ENCODE measurements at regions not wholly inside any gene's neighbourhood (a gene's known extent, or its start where the extent isn't known, plus 50 kb on each side); places are given as distances from the start of the nearest gene placed in this dataset.

- CTCF ChIA-PET: no interaction called here
- no peak overlapping the region for H3K4me3 Mint-ChIP-seq (ENCODE audit: low read depth, unreplicated experiment)
- intact Hi-C loops (cut with micrococcal nuclease; ENCODE audit: unreplicated experiment): no loop called here
- peaks cover 22% of the 10 kb centered on the region for H3K27me3 Mint-ChIP-seq (ENCODE audit: unreplicated experiment)
- TF ChIP-seq CTCF (IDR thresholded peaks at IDR 0.05; ENCODE audit: unreplicated experiment): no peak
- BruUV-seq (replicated peaks): no TSS peak
- H3K27ac Mint-ChIP-seq (ENCODE audit: unreplicated experiment): no peak overlapping the region
- H3K36me3 Mint-ChIP-seq (ENCODE audit: insufficient read depth, unreplicated experiment): no peaks in the 10 kb centered on the region
- H3K9me3 Mint-ChIP-seq (ENCODE audit: low read depth, unreplicated experiment): peaks cover 11% of the 10 kb centered on the region
- no peaks in the 10 kb centered on the region for H3K4me1 Mint-ChIP-seq (ENCODE audit: low read depth, unreplicated experiment)
- no peak for DNase-seq
Measured at GRCh38 chrX:151796576-151796975, 62.0 kb downstream of the CNGA2 start.

- Mint-ChIP-seq H3K27me3 (ENCODE audit: unreplicated experiment) (peaks cover 15% of the 10 kb centered on the region), H3K27ac (ENCODE audit: unreplicated experiment) (no peak overlapping the region), H3K36me3 (ENCODE audit: insufficient read depth, unreplicated experiment) (no peaks in the 10 kb centered on the region), H3K4me3 (ENCODE audit: low read depth, unreplicated experiment) (no peak overlapping the region), H3K4me1 (ENCODE audit: low read depth, unreplicated experiment) (no peaks in the 10 kb centered on the region), H3K9me3 (ENCODE audit: low read depth, unreplicated experiment) (peaks cover 5% of the 10 kb centered on the region)
- no TSS peak for BruUV-seq (replicated peaks)
- intact Hi-C loops (cut with micrococcal nuclease; ENCODE audit: unreplicated experiment): loop anchor here (2.0 to 5.0 kb wide), 2 partner anchors 170 to 541 kb away; partner anchors contain the start of gene GABRE
- CTCF ChIA-PET: interaction anchor here (1.0 to 2.1 kb wide), 2 partner anchors 49 to 831 kb away, joined by 5 to 6 read pairs; no protein-coding TSS in a partner anchor
- TF ChIP-seq CTCF (IDR thresholded peaks at IDR 0.05; ENCODE audit: unreplicated experiment): no peak
- peak; percentile 39 for DNase-seq
Measured at GRCh38 chrX:151801980-151802379, 67.4 kb downstream of the CNGA2 start.

- peaks cover 15% of the 10 kb centered on the region for H3K27me3 Mint-ChIP-seq (ENCODE audit: unreplicated experiment)
- no peaks in the 10 kb centered on the region for H3K9me3 Mint-ChIP-seq (ENCODE audit: low read depth, unreplicated experiment)
- no TSS peak for BruUV-seq (replicated peaks)
- no peak overlapping the region for H3K27ac Mint-ChIP-seq (ENCODE audit: unreplicated experiment)
- H3K36me3 Mint-ChIP-seq (ENCODE audit: insufficient read depth, unreplicated experiment): no peaks in the 10 kb centered on the region
- H3K4me1 Mint-ChIP-seq (ENCODE audit: low read depth, unreplicated experiment): no peaks in the 10 kb centered on the region
- CTCF ChIA-PET: interaction anchor here (0.6 kb wide), 1 partner anchor 389 kb away, joined by 3 read pairs; no protein-coding TSS in a partner anchor
- no peak for DNase-seq
- intact Hi-C loops (cut with micrococcal nuclease; ENCODE audit: unreplicated experiment): no loop called here
- TF ChIP-seq CTCF (IDR thresholded peaks at IDR 0.05; ENCODE audit: unreplicated experiment): no peak
- no peak overlapping the region for H3K4me3 Mint-ChIP-seq (ENCODE audit: low read depth, unreplicated experiment)
Measured at GRCh38 chrX:151806967-151807540, 72.5 kb downstream of the CNGA2 start.

GRCh38 chrX:151812661-151813060 lies 78.1 kb downstream of the CNGA2 start:
- CTCF ChIA-PET: no interaction called here
- Mint-ChIP-seq H3K9me3 (ENCODE audit: low read depth, unreplicated experiment) (no peaks in the 10 kb centered on the region), H3K4me3 (ENCODE audit: low read depth, unreplicated experiment) (no peak overlapping the region), H3K27me3 (ENCODE audit: unreplicated experiment) (peaks cover 5% of the 10 kb centered on the region), H3K27ac (ENCODE audit: unreplicated experiment) (no peak overlapping the region), H3K36me3 (ENCODE audit: insufficient read depth, unreplicated experiment) (no peaks in the 10 kb centered on the region), H3K4me1 (ENCODE audit: low read depth, unreplicated experiment) (no peaks in the 10 kb centered on the region)
- intact Hi-C loops (cut with micrococcal nuclease; ENCODE audit: unreplicated experiment): no loop called here
- BruUV-seq (replicated peaks): no TSS peak
- no peak for DNase-seq
- no peak for TF ChIP-seq CTCF (IDR thresholded peaks at IDR 0.05; ENCODE audit: unreplicated experiment)
